Kidney (tissue), 13 donors: ENCODE measurements at regions not wholly inside any gene's neighbourhood (a gene's known extent, or its start where the extent isn't known, plus 50 kb on each side); places are given as distances from the start of the nearest gene placed in this dataset.

Source experiments
- DNase-seq, 5 donors: peaks; one replicate each; pipeline ENCODE4 v3.0.0-alpha.2; 2013 to 2020
- FAIRE-seq: peaks from 2 replicates; lab custom pipeline; 2012; peaks lifted over from hg19 to GRCh38; lab: Jason Lieb, UNC
- H3K27ac ChIP-seq, 2 donors: one replicate each; pipeline ENCODE4 v1.7.0; 2013; ENCODE audit warnings: low read depth in 2 of 2, low read length in 2 of 2, inconsistent platforms in 1 of 2
- H3K27me3 ChIP-seq: one replicate; pipeline ENCODE4 v1.7.1; 2013; ENCODE audit warnings: low read length, inconsistent platforms; ENCODE audit not compliant: control insufficient read depth, insufficient read depth
- H3K36me3 ChIP-seq, 3 donors: one replicate each; pipeline versions ENCODE4 v1.7.0 to v1.7.1; 2013; ENCODE audit warnings: low read length in 3 of 3, control low read depth in 1 of 3, inconsistent platforms in 1 of 3; ENCODE audit not compliant: insufficient read depth in 3 of 3, control insufficient read depth in 2 of 3
- H3K4me1 ChIP-seq, 3 donors: one replicate each; pipeline versions ENCODE4 v1.7.0 to v1.7.1; 2013; ENCODE audit warnings: low read length in 3 of 3, inconsistent platforms in 1 of 3, low read depth in 1 of 3; ENCODE audit not compliant: control insufficient read depth in 2 of 3, insufficient read depth in 2 of 3
- H3K4me3 ChIP-seq, 3 donors: one replicate each; pipeline versions ENCODE4 v1.7.0 to v1.8.1; 2013; ENCODE audit warnings: low read length in 3 of 3, control low read depth in 1 of 3, inconsistent platforms in 1 of 3
- H3K9ac ChIP-seq, 3 donors: one replicate each; pipeline versions ENCODE4 v1.7.0 to v1.7.1; 2013; ENCODE audit warnings: low read length in 3 of 3, control low read depth in 1 of 3, inconsistent platforms in 1 of 3
- H3K9me3 ChIP-seq, 3 donors: one replicate each; pipeline versions ENCODE4 v1.7.0 to v1.7.1; 2013; ENCODE audit warnings: low read length in 3 of 3, control low read depth in 1 of 3, inconsistent platforms in 1 of 3; ENCODE audit not compliant: control insufficient read depth in 2 of 3, insufficient read depth in 1 of 3
- intact Hi-C: fragments of 100-400 bp; cut with DNase I; formaldehyde crosslinking; loops from one replicate; pipeline ENCODE4 v1.11.1; 2022
- TF ChIP-seq, protein P1 (sequence below): IDR thresholded peaks from 3 replicates; pipeline ENCODE4 v1.5.1; 2012; ENCODE audit warnings: mild to moderate bottlenecking, moderate library complexity, borderline replicate concordance; ENCODE audit not compliant: insufficient read depth; ENCODE audit errors: extremely low read depth
- donor health status: control.
- donor health status: control.
- donor health status: control.
- donor health status: control.
- donor health status: control.
- donor health status: DM: yes; HTN: yes; CAD: no.
- donor health status: Normal renal cell carcinoma (clear cell type).

DNA sequence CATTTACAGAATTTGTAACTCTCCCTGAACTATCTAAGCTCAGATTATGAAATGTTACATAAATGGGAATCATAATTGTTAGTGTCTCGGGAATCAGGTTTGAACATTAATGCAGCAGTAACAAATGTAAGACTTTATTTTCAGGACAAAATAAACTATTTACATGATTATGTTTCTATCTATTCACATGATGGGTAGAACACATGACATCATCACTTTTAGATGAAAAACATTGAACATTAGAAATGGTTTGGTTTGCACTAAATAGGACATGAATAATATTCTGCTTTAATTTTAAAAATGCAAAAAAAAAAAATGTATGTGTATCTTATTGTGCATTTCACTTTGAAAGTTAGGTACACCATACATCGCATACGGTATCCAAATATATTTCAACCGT is 745.5 kb upstream of the POT1 start:
- Histone ChIP-seq H3K36me3 (no peaks in the 10 kb centered on the region), H3K9ac (no peak overlapping the region), H3K9me3 (no peaks in the 10 kb centered on the region), H3K27ac (no peak overlapping the region), H3K4me1 (no peaks in the 10 kb centered on the region), H3K4me3 (no peak overlapping the region), H3K27me3 (no peaks in the 10 kb centered on the region)
- DNase-seq (no peak), FAIRE-seq (no peak)
- intact Hi-C loops: no loop called here
- TF ChIP-seq, protein P1, sequence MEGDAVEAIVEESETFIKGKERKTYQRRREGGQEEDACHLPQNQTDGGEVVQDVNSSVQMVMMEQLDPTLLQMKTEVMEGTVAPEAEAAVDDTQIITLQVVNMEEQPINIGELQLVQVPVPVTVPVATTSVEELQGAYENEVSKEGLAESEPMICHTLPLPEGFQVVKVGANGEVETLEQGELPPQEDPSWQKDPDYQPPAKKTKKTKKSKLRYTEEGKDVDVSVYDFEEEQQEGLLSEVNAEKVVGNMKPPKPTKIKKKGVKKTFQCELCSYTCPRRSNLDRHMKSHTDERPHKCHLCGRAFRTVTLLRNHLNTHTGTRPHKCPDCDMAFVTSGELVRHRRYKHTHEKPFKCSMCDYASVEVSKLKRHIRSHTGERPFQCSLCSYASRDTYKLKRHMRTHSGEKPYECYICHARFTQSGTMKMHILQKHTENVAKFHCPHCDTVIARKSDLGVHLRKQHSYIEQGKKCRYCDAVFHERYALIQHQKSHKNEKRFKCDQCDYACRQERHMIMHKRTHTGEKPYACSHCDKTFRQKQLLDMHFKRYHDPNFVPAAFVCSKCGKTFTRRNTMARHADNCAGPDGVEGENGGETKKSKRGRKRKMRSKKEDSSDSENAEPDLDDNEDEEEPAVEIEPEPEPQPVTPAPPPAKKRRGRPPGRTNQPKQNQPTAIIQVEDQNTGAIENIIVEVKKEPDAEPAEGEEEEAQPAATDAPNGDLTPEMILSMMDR: no peak

DNA sequence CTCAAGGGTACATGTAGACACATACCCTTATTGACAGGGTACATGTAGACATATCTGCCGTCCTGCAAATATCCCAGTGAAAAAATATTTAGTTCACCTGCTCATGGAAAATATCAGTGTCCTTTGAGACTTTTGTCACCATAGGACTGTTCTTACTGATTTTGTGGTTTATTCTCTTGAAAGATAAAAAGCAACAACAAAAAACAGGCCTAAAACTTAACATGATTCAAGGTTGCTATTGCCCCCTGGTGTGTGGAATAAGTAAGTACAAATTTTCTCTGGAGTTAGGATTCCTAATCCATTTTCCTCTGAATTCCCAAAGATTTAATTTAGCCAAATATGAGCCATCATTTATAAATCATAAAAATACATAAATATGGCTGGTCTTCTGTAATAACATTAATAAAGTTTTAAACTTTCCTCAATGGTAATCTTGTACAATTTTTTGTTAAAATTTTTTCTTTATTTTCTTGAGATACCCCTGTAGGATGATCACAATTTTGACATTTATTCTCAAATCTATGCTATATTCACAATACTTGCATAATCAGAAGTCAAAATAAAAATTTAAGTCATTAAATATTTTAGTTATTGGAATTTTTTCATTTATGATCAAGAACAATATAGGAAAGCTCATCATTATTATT is 741.4 kb upstream of the POT1 start:
- DNase-seq: peak in 2 of 5 donors; percentile 47 to 58
- H3K9me3 ChIP-seq: no peaks in the 10 kb centered on the region
- no peak overlapping the region for H3K27ac ChIP-seq
- no peak overlapping the region for H3K4me3 ChIP-seq
- H3K36me3 ChIP-seq: no peaks in the 10 kb centered on the region
- intact Hi-C loops: no loop called here
- TF ChIP-seq, protein P1: peak; percentile 54
- no peaks in the 10 kb centered on the region for H3K27me3 ChIP-seq
- H3K9ac ChIP-seq: no peak overlapping the region
- peak; percentile 80 for FAIRE-seq
- H3K4me1 ChIP-seq: no peaks in the 10 kb centered on the region

GRCh38 chr7:125668321-125668993 is 738.8 kb upstream of the POT1 start:
- intact Hi-C loops: no loop called here
- no peak overlapping the region for H3K27ac ChIP-seq
- no peaks in the 10 kb centered on the region for H3K27me3 ChIP-seq
- DNase-seq: peak in 2 of 5 donors; percentile 43 to 49
- H3K36me3 ChIP-seq: no peaks in the 10 kb centered on the region
- no peak for FAIRE-seq
- H3K9me3 ChIP-seq: no peaks in the 10 kb centered on the region
- peaks cover 0 to 6% (median 0%) of the 10 kb centered on the region in 3 donors for H3K4me1 ChIP-seq
- peak overlapping the region in 1 of 3 donors; percentile 30 for H3K4me3 ChIP-seq
- TF ChIP-seq, protein P1: no peak
- H3K9ac ChIP-seq: no peak overlapping the region
